DOHH2 (cell line): ENCODE measurements at regions not wholly inside any gene's neighbourhood (a gene's known extent, or its start where the extent isn't known, plus 50 kb on each side); places are given as distances from the start of the nearest gene placed in this dataset.

Experiments used
- EZH2phosphoT487 ChIP-seq: fragments of 200-600 bp; sonication (generic); IDR thresholded peaks from 2 replicates; pipeline ENCODE4 v1.6.1; 2017; ENCODE audit warnings: borderline replicate concordance, mild to moderate bottlenecking, antibody characterized with exemption, low read length, moderate library complexity, mixed read lengths
- TF ChIP-seq, protein P1 (sequence below): fragments of 200-600 bp; sonication (generic); IDR thresholded peaks from one replicate; pipeline ENCODE4 v1.5.1; 2014; ENCODE audit warnings: antibody characterized with exemption, mild to moderate bottlenecking, low read depth, low read length; ENCODE audit not compliant: poor library complexity, severe bottlenecking

DNA sequence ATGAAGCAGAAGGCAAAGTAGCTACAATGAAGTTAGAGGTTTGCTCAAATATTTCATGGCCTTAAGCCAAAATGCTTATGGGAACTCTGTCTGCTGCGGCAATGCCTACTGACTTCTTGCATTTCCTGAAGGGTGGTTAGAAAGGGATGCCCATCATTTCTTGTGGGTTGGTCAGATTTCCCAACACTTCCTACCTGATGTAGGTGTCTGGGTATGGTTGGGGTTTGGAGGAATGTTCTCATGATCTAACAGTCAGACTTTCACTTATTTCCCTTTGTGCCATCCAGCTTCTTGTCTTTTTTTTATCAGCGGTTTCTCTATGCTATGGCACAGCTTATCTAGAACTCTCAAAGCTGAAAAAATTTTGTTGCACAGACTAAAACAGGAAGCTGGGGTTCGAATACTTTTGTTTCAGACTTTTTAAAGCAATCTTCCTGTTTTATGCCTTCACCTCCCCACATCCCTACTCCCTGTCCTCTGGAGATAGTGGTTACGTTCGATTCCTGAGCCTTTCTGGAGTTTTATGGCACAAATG, 307.7 kb downstream of the USP25 start:
- TF ChIP-seq, protein P1, sequence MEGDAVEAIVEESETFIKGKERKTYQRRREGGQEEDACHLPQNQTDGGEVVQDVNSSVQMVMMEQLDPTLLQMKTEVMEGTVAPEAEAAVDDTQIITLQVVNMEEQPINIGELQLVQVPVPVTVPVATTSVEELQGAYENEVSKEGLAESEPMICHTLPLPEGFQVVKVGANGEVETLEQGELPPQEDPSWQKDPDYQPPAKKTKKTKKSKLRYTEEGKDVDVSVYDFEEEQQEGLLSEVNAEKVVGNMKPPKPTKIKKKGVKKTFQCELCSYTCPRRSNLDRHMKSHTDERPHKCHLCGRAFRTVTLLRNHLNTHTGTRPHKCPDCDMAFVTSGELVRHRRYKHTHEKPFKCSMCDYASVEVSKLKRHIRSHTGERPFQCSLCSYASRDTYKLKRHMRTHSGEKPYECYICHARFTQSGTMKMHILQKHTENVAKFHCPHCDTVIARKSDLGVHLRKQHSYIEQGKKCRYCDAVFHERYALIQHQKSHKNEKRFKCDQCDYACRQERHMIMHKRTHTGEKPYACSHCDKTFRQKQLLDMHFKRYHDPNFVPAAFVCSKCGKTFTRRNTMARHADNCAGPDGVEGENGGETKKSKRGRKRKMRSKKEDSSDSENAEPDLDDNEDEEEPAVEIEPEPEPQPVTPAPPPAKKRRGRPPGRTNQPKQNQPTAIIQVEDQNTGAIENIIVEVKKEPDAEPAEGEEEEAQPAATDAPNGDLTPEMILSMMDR: no peak
- no peak for TF ChIP-seq EZH2phosphoT487
